Adrenal gland (tissue), 9 donors: ENCODE measurements at regions not wholly inside any gene's neighbourhood (a gene's known extent, or its start where the extent isn't known, plus 50 kb on each side); places are given as distances from the start of the nearest gene placed in this dataset.

Experiments used
- DNase-seq, 7 donors: peaks; one replicate each; pipeline ENCODE4 v3.0.0-alpha.2; 2019 to 2020
- H3K27ac ChIP-seq, 5 donors: fragments of 200-600 bp; sonication (generic) in 4 of 5; 1 replicate in 3 of 5; 2 replicates in 2 of 5; pipeline versions ENCODE4 v1.5.1 to v1.8.0; 2016 to 2020; ENCODE audit warnings: mild to moderate bottlenecking in 1 of 5
- H3K27me3 ChIP-seq: fragments of 200-600 bp; 2 replicates; pipeline ENCODE4 v1.8.0; 2021
- H3K36me3 ChIP-seq, 2 donors: fragments of 200-600 bp; replicated peaks in 1 of 2; 1 replicate in 1 of 2; 2 replicates in 1 of 2; pipeline versions ENCODE4 v1.5.1 to v1.8.0; 2018 to 2022
- H3K4me1 ChIP-seq, 2 donors: fragments of 200-600 bp; replicated peaks in 1 of 2; 1 replicate in 1 of 2; 2 replicates in 1 of 2; pipeline versions ENCODE4 v1.5.1 to v1.8.0; 2018 to 2021
- H3K4me3 ChIP-seq, 4 donors: fragments of 200-600 bp; sonication (generic) in 3 of 4; one replicate each; pipeline ENCODE4 v1.5.1; 2016 to 2018
- H3K9me3 ChIP-seq, 3 donors: fragments of 200-600 bp; sonication (generic) in 1 of 3; replicated peaks in 1 of 3; 1 replicate in 2 of 3; 2 replicates in 1 of 3; pipeline versions ENCODE4 v1.5.1 to v1.8.0; 2016 to 2021
- CTCF ChIP-seq, 6 experiments: fragments of 450-650 bp in 4 of 6; fragments of 200-600 bp in 2 of 6; sonication (generic) in 1 of 6; IDR thresholded peaks; 1 replicate in 5 of 6; 2 replicates in 1 of 6; pipeline versions ENCODE4 v1.5.1 to v1.8.0; 2016 to 2021; ENCODE audit warnings: antibody characterized with exemption in 6 of 6, mild to moderate bottlenecking in 2 of 6, moderate library complexity in 1 of 6
- POLR2A ChIP-seq, 2 donors: fragments of 450-650 bp; IDR thresholded peaks; one replicate each; pipeline ENCODE4 v1.6.1; 2017; ENCODE audit warnings: antibody characterized with exemption in 2 of 2, mild to moderate bottlenecking in 2 of 2, moderate library complexity in 1 of 2
- WGBS, 4 donors: extraction: QIAGEN DNeasy Blood & Tissue Kit in 2 of 4; methylation state at CpG; one replicate each; pipeline versions ENCODE4 v1.1.5 to v1.1.7; 2013 to 2017; 5-methylcytosine and 5-hydroxymethylcytosine counted together
- intact Hi-C, 2 donors: fragments of 100-400 bp; cut with DNase I; formaldehyde crosslinking; loops; one replicate each; pipeline versions ENCODE4 v1.14.1 to v1.15.0; 2022 to 2023
- donor health status: healthy with polysubstance abuse.
- donor health status: Bipolar disorder and iron deficiency.
- donor health status: DM: yes; HTN: yes; CAD: no.
- donor health status: DM: no; HTN: no; CAD: no.
- donor health status: DM: no; HTN: no; CAD: no.

- intact Hi-C loops, result no loop called here
- no peaks in the 10 kb centered on the region for H3K4me1 ChIP-seq
- no peaks in the 10 kb centered on the region for H3K36me3 ChIP-seq
- H3K27me3 ChIP-seq, result no peaks in the 10 kb centered on the region
- H3K4me3 ChIP-seq, result no peak overlapping the region
- H3K27ac ChIP-seq, result no peak overlapping the region
- no peak for DNase-seq
- no peak for TF ChIP-seq POLR2A (IDR thresholded peaks at IDR 0.05)
- no peak for TF ChIP-seq CTCF (IDR thresholded peaks at IDR 0.05)
- 64 to 94% (median 70%) methylated on average over 1 of the region's 1 CpG for WGBS, 4 donors
- H3K9me3 ChIP-seq, result no peaks in the 10 kb centered on the region
Measured at GRCh38 chr16:64065523-64065922, 1056.3 kb downstream of the CDH11 start.

- no peak for DNase-seq
- H3K27me3 ChIP-seq, result no peaks in the 10 kb centered on the region
- intact Hi-C loops, result no loop called here
- H3K4me3 ChIP-seq, result no peak overlapping the region
- no peaks in the 10 kb centered on the region for H3K36me3 ChIP-seq
- H3K4me1 ChIP-seq, result no peaks in the 10 kb centered on the region
- no peak for TF ChIP-seq POLR2A (IDR thresholded peaks at IDR 0.05)
- TF ChIP-seq CTCF (IDR thresholded peaks at IDR 0.05), result no peak
- peaks cover 0 to 10% (median 0%) of the 10 kb centered on the region in 3 donors for H3K9me3 ChIP-seq
- WGBS, 4 donors, result 75 to 95% (median 92%) methylated on average over 1 of the region's 1 CpG
- H3K27ac ChIP-seq, result no peak overlapping the region
Measured at GRCh38 chr16:64061621-64062020, 1060.2 kb downstream of the CDH11 start.

GRCh38 chr16:64060631-64061030 lies 1061.2 kb downstream of the CDH11 start:
- Histone ChIP-seq H3K4me3 (no peak overlapping the region), H3K4me1 (no peaks in the 10 kb centered on the region), H3K9me3 (peaks cover 0 to 10% (median 0%) of the 10 kb centered on the region in 3 donors), H3K36me3 (no peaks in the 10 kb centered on the region), H3K27me3 (no peaks in the 10 kb centered on the region), H3K27ac (no peak overlapping the region)
- TF ChIP-seq CTCF (IDR thresholded peaks at IDR 0.05), result no peak
- TF ChIP-seq POLR2A (IDR thresholded peaks at IDR 0.05), result no peak
- no peak for DNase-seq
- intact Hi-C loops, result no loop called here
- 89 to 93% (median 93%) methylated on average over 3 of the region's 3 CpGs for WGBS, 4 donors

GRCh38 chr16:64058685-64059084 lies 1063.2 kb downstream of the CDH11 start:
- H3K4me1 ChIP-seq, result no peaks in the 10 kb centered on the region
- no peak for DNase-seq
- H3K4me3 ChIP-seq, result no peak overlapping the region
- no peak for TF ChIP-seq POLR2A (IDR thresholded peaks at IDR 0.05)
- no peak for TF ChIP-seq CTCF (IDR thresholded peaks at IDR 0.05)
- 79 to 88% (median 84%) methylated on average over 3 of the region's 3 CpGs for WGBS, 4 donors
- intact Hi-C loops, result no loop called here
- H3K36me3 ChIP-seq, result no peaks in the 10 kb centered on the region
- peaks cover 0 to 10% (median 0%) of the 10 kb centered on the region in 3 donors for H3K9me3 ChIP-seq
- H3K27ac ChIP-seq, result no peak overlapping the region
- H3K27me3 ChIP-seq, result no peaks in the 10 kb centered on the region
